ENCODE measurements at regions not wholly inside any gene's neighbourhood (a gene's known extent, or its start where the extent isn't known, plus 50 kb on each side); places are given as distances from the start of the nearest gene placed in this dataset.

- no peak for TF ChIP-seq POLR2A (IDR thresholded peaks at IDR 0.05)
- no peak for TF ChIP-seq CTCF (IDR thresholded peaks at IDR 0.05)
- H3K4me3 ChIP-seq (ENCODE audit: low read depth, poor library complexity, severe bottlenecking): no peak overlapping the region
- intact Hi-C loops (cut with DNase I; ENCODE audit: low total_unique reads): no loop called here
- 88 to 91% methylated on average over 5 of the region's 5 CpGs for WGBS, 2 donors
- no peak for DNase-seq (ENCODE audit: low spot score in 2 of 2)
Measured at GRCh38 chr3:106204160-106204868, 335.5 kb upstream of the CBLB start.

GRCh38 chr3:106206146-106206545 lies 337.3 kb upstream of the CBLB start:
- intact Hi-C loops (cut with DNase I; ENCODE audit: low total_unique reads): no loop called here
- H3K4me3 ChIP-seq (ENCODE audit: low read depth, poor library complexity, severe bottlenecking): no peak overlapping the region
- TF ChIP-seq POLR2A (IDR thresholded peaks at IDR 0.05) (no peak), CTCF (IDR thresholded peaks at IDR 0.05) (no peak)

GRCh38 chr3:106206613-106207012 lies 337.8 kb upstream of the CBLB start:
- no peak overlapping the region for H3K4me3 ChIP-seq (ENCODE audit: low read depth, poor library complexity, severe bottlenecking)
- DNase-seq (ENCODE audit: low spot score in 2 of 2): no peak
- WGBS, 2 donors: 46 to 59% methylated on average over 5 of the region's 5 CpGs
- intact Hi-C loops (cut with DNase I; ENCODE audit: low total_unique reads): no loop called here
- no peak for TF ChIP-seq POLR2A (IDR thresholded peaks at IDR 0.05)
- TF ChIP-seq CTCF (IDR thresholded peaks at IDR 0.05): no peak

More at GRCh38 chr3:106206146-106206545, 337.3 kb upstream of the CBLB start:
- WGBS, 2 donors: 27 to 33% methylated on average over 6 of the region's 6 CpGs
- DNase-seq (ENCODE audit: low spot score in 2 of 2): no peak

- intact Hi-C loops (cut with DNase I; ENCODE audit: low total_unique reads): no loop called here
- WGBS, 2 donors: 60 to 66% methylated on average over 4 of the region's 4 CpGs
- DNase-seq (ENCODE audit: low spot score in 2 of 2): no peak
- TF ChIP-seq CTCF (IDR thresholded peaks at IDR 0.05): no peak
- no peak for TF ChIP-seq POLR2A (IDR thresholded peaks at IDR 0.05)
- H3K4me3 ChIP-seq (ENCODE audit: low read depth, poor library complexity, severe bottlenecking): no peak overlapping the region
Measured at GRCh38 chr3:106208251-106208650, 339.4 kb upstream of the CBLB start.

GRCh38 chr3:106208967-106209366 lies 340.2 kb upstream of the CBLB start:
- intact Hi-C loops (cut with DNase I; ENCODE audit: low total_unique reads): no loop called here
- no peak overlapping the region for H3K4me3 ChIP-seq (ENCODE audit: low read depth, poor library complexity, severe bottlenecking)
- TF ChIP-seq CTCF (IDR thresholded peaks at IDR 0.05) (no peak), POLR2A (IDR thresholded peaks at IDR 0.05) (no peak)
- DNase-seq (ENCODE audit: low spot score in 2 of 2): no peak
- 23 to 45% methylated on average over 2 of the region's 2 CpGs for WGBS, 2 donors

- no peak overlapping the region for H3K4me3 ChIP-seq (ENCODE audit: low read depth, poor library complexity, severe bottlenecking)
- no peak for TF ChIP-seq CTCF (IDR thresholded peaks at IDR 0.05)
- no peak for TF ChIP-seq POLR2A (IDR thresholded peaks at IDR 0.05)
- no peak for DNase-seq (ENCODE audit: low spot score in 2 of 2)
- WGBS, 2 donors: 87 to 88% methylated on average over 1 of the region's 1 CpG
- intact Hi-C loops (cut with DNase I; ENCODE audit: low total_unique reads): no loop called here
Measured at GRCh38 chr3:106209482-106209881, 340.7 kb upstream of the CBLB start.
